Tibial artery (tissue), 4 donors: ENCODE measurements at regions not wholly inside any gene's neighbourhood (a gene's known extent, or its start where the extent isn't known, plus 50 kb on each side); places are given as distances from the start of the nearest gene placed in this dataset.
"Not testable (repeated sequence)": the region's sequence is repeated elsewhere in the genome, so short reads cannot be mapped to it uniquely, and the experiment has no call there.

Experiments
- DNase-seq, 2 donors: peaks; one replicate each; pipeline ENCODE4 v3.0.0-alpha.2; 2019
- H3K27ac ChIP-seq, 2 donors: fragments of 200-600 bp; sonication (generic) in 1 of 2; 1 replicate in 1 of 2; 2 replicates in 1 of 2; pipeline ENCODE4 v1.5.1; 2018 to 2019; ENCODE audit warnings: mild to moderate bottlenecking in 1 of 2
- H3K27me3 ChIP-seq, 2 donors: fragments of 200-600 bp; sonication (generic) in 1 of 2; one replicate each; pipeline versions ENCODE4 v1.5.1 to v1.6.0; 2016 to 2019
- H3K36me3 ChIP-seq, 3 donors: fragments of 200-600 bp; sonication (generic) in 2 of 3; one replicate each; pipeline ENCODE4 v1.5.1; 2016 to 2019; ENCODE audit warnings: mild to moderate bottlenecking in 2 of 3
- H3K4me1 ChIP-seq, 4 donors: fragments of 200-600 bp; sonication (generic) in 2 of 4; 1 replicate in 3 of 4; 2 replicates in 1 of 4; pipeline ENCODE4 v1.5.1; 2016 to 2019
- H3K4me3 ChIP-seq, 2 donors: fragments of 200-600 bp; sonication (generic) in 1 of 2; 1 replicate in 1 of 2; 2 replicates in 1 of 2; pipeline ENCODE4 v1.5.1; 2018 to 2019; ENCODE audit warnings: mild to moderate bottlenecking in 2 of 2
- H3K9me3 ChIP-seq, 3 donors: fragments of 200-600 bp; sonication (generic) in 1 of 3; one replicate each; pipeline ENCODE4 v1.5.1; 2016 to 2019
- CTCF ChIP-seq, 2 experiments: fragments of 200-600 bp in 1 of 2; fragments of 450-650 bp in 1 of 2; IDR thresholded peaks; one replicate each; pipeline ENCODE4 v1.5.1; 2017 to 2019; ENCODE audit warnings: antibody characterized with exemption in 2 of 2, mild to moderate bottlenecking in 1 of 2, moderate library complexity in 1 of 2
- intact Hi-C: fragments of 100-400 bp; cut with DNase I; formaldehyde crosslinking; loops from one replicate; pipeline ENCODE4 v1.15.0; 2023; ENCODE audit warnings: low total_unique reads

GRCh38 chr11:106306942-106307341 lies 229.5 kb downstream of the AASDHPPT start:
- no peaks in the 10 kb centered on the region for H3K36me3 ChIP-seq
- TF ChIP-seq CTCF (IDR thresholded peaks at IDR 0.05): no peak
- H3K27ac ChIP-seq: no peak overlapping the region
- DNase-seq: no peak
- intact Hi-C loops: no loop called here
- H3K4me1 ChIP-seq: no peaks in the 10 kb centered on the region
- no peaks in the 10 kb centered on the region for H3K9me3 ChIP-seq
- H3K27me3 ChIP-seq: no peaks in the 10 kb centered on the region
- no peak overlapping the region for H3K4me3 ChIP-seq

GRCh38 chr11:106309070-106309684 lies 231.7 kb downstream of the AASDHPPT start:
- no peaks in the 10 kb centered on the region for H3K4me1 ChIP-seq
- DNase-seq: no peak
- H3K4me3 ChIP-seq: no peak overlapping the region
- H3K36me3 ChIP-seq: no peaks in the 10 kb centered on the region
- H3K9me3 ChIP-seq: no peaks in the 10 kb centered on the region
- H3K27ac ChIP-seq: no peak overlapping the region
- intact Hi-C loops: no loop called here
- H3K27me3 ChIP-seq: no peaks in the 10 kb centered on the region
- TF ChIP-seq CTCF (IDR thresholded peaks at IDR 0.05): no peak

GRCh38 chr11:106311531-106312230 lies 234.2 kb downstream of the AASDHPPT start:
- TF ChIP-seq CTCF (IDR thresholded peaks at IDR 0.05): no peak
- Histone ChIP-seq H3K27me3 (no peaks in the 10 kb centered on the region), H3K27ac (no peak overlapping the region), H3K9me3 (no peaks in the 10 kb centered on the region), H3K4me1 (no peaks in the 10 kb centered on the region), H3K4me3 (no peak overlapping the region), H3K36me3 (no peaks in the 10 kb centered on the region)
- no peak for DNase-seq
- intact Hi-C loops: no loop called here

GRCh38 chr11:106317208-106317773 lies 239.8 kb downstream of the AASDHPPT start:
- H3K27ac ChIP-seq, H3K9me3 ChIP-seq, intact Hi-C loops, H3K27me3 ChIP-seq, DNase-seq, H3K36me3 ChIP-seq, H3K4me1 ChIP-seq, H3K4me3 ChIP-seq: not testable (repeated sequence)

GRCh38 chr11:106321601-106322000 lies 244.1 kb downstream of the AASDHPPT start:
- no peaks in the 10 kb centered on the region for H3K27me3 ChIP-seq
- H3K27ac ChIP-seq: no peak overlapping the region
- H3K36me3 ChIP-seq: no peaks in the 10 kb centered on the region
- peaks cover 0 to 5% (median 0%) of the 10 kb centered on the region in 3 donors for H3K9me3 ChIP-seq
- intact Hi-C loops: no loop called here
- H3K4me1 ChIP-seq: no peaks in the 10 kb centered on the region
- no peak for DNase-seq
- H3K4me3 ChIP-seq: no peak overlapping the region
- TF ChIP-seq CTCF (IDR thresholded peaks at IDR 0.05): no peak

- H3K27me3 ChIP-seq: no peaks in the 10 kb centered on the region
- H3K27ac ChIP-seq: no peak overlapping the region
- no peaks in the 10 kb centered on the region for H3K4me1 ChIP-seq
- intact Hi-C loops: no loop called here
- no peak for TF ChIP-seq CTCF (IDR thresholded peaks at IDR 0.05)
- H3K9me3 ChIP-seq: peaks cover 0 to 5% (median 0%) of the 10 kb centered on the region in 3 donors
- no peaks in the 10 kb centered on the region for H3K36me3 ChIP-seq
- no peak for DNase-seq
- no peak overlapping the region for H3K4me3 ChIP-seq
Observed at GRCh38 chr11:106322106-106322505, 244.6 kb downstream of the AASDHPPT start.
